Esophagus (tissue), 2 donors: ENCODE measurements at regions not wholly inside any gene's neighbourhood (a gene's known extent, or its start where the extent isn't known, plus 50 kb on each side); places are given as distances from the start of the nearest gene placed in this dataset.

ENCODE experiments used
- H3K27ac ChIP-seq, 2 donors: one replicate each; pipeline ENCODE4 v1.5.1; 2013; ENCODE audit warnings: low read depth in 2 of 2, mild to moderate bottlenecking in 2 of 2, inconsistent platforms in 1 of 2, low read length in 1 of 2, moderate library complexity in 1 of 2
- H3K27me3 ChIP-seq, 2 donors: one replicate each; pipeline ENCODE4 v1.6.1; 2013; ENCODE audit warnings: low read length in 2 of 2, control low read depth in 1 of 2, mild to moderate bottlenecking in 1 of 2; ENCODE audit not compliant: insufficient read depth in 2 of 2, control insufficient read depth in 1 of 2
- H3K36me3 ChIP-seq, 2 donors: one replicate each; pipeline ENCODE4 v1.6.1; 2013; ENCODE audit warnings: low read length in 1 of 2; ENCODE audit not compliant: control insufficient read depth in 2 of 2, insufficient read depth in 2 of 2
- H3K4me1 ChIP-seq, 2 donors: one replicate each; pipeline ENCODE4 v1.6.1; 2013; ENCODE audit warnings: low read length in 1 of 2; ENCODE audit not compliant: control insufficient read depth in 2 of 2, insufficient read depth in 2 of 2
- H3K4me3 ChIP-seq, 2 donors: one replicate each; pipeline ENCODE4 v1.5.1; 2013; ENCODE audit warnings: low read length in 2 of 2, mild to moderate bottlenecking in 2 of 2, low read depth in 1 of 2, moderate library complexity in 1 of 2
- H3K9me3 ChIP-seq, 2 donors: one replicate each; pipeline ENCODE4 v1.6.1; 2013; ENCODE audit warnings: mild to moderate bottlenecking in 2 of 2, low read depth in 1 of 2, low read length in 1 of 2, moderate library complexity in 1 of 2; ENCODE audit not compliant: control insufficient read depth in 2 of 2, insufficient read depth in 1 of 2
- WGBS, 2 donors: extraction: QIAGEN DNeasy Blood & Tissue Kit; methylation state at CpG; one replicate each; pipeline ENCODE4 v1.1.7; 2013; 5-methylcytosine and 5-hydroxymethylcytosine counted together
- donor health status: healthy with polysubstance abuse.
- donor health status: Bipolar disorder and iron deficiency.

DNA sequence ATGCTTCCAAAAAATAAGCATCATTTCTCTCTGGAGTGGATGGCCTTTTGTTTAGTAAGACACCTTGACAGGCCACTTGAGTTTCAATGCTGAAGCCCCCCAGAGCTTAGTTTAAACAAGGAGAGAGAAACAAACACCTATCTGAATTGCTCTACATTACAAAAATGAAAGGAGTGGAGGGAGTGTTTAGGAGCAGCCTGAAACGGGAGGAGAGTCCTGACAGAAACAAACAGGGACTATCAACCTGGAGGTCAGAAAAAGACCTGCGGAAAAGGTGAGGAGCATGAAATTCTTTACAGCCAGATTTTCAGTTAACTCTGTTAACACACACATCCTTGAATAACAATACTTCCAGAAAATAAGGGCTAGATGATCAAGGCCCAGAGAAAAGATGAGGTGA is 126.2 kb downstream of the NR4A2 start:
- H3K27ac ChIP-seq, result no peak overlapping the region
- no peaks in the 10 kb centered on the region for H3K9me3 ChIP-seq
- no peaks in the 10 kb centered on the region for H3K27me3 ChIP-seq
- 54 to 60% methylated on average over 2 of the region's 2 CpGs for WGBS, 2 donors
- no peak overlapping the region for H3K4me3 ChIP-seq
- H3K4me1 ChIP-seq, result no peaks in the 10 kb centered on the region
- H3K36me3 ChIP-seq, result no peaks in the 10 kb centered on the region

DNA sequence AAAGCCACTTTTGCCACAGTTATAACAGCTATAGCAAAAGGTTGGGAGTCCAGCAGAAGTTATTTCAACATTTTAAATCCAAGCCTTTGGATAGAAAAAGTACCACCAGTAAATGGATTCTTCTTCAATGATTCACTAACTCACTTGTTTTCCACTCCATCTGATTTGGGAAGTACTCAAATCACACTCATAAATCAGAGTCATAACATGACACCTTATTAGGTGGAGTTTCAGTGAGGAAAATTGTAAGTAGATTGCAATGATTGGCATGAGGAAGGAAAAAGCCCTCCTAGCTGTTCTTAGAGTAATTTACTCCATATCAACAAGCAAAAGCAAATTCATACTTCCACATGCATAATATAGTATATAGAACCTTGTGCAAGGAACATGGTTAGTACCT is 132.9 kb downstream of the NR4A2 start:
- Histone ChIP-seq H3K27ac (no peak overlapping the region), H3K9me3 (no peaks in the 10 kb centered on the region), H3K4me1 (no peaks in the 10 kb centered on the region), H3K4me3 (no peak overlapping the region), H3K36me3 (no peaks in the 10 kb centered on the region), H3K27me3 (no peaks in the 10 kb centered on the region)

DNA sequence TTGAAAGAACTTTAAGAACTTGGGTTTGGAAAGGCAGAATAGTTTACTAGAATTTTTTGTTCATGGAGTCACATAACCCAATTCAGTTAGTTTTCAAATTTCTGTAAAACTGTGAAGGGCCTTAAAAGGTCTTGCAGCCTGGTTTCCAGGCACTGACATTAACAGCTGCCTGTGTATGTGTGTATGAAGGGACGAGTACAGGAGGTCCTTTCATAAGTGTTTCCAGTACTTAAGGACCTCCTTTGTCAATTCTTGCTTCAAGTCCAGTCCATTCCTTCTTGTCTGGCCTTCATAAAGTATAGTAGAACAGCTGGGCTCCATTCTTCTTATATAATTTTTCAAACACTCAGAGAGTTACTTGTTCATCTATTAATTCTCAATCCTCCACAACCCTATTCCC is 136.5 kb downstream of the NR4A2 start:
- Histone ChIP-seq H3K4me1 (peaks cover 0 to 2% of the 10 kb centered on the region in 2 donors), H3K36me3 (no peaks in the 10 kb centered on the region), H3K27ac (no peak overlapping the region), H3K27me3 (no peaks in the 10 kb centered on the region), H3K4me3 (no peak overlapping the region), H3K9me3 (no peaks in the 10 kb centered on the region)
- 71 to 85% methylated on average over 1 of the region's 1 CpG for WGBS, 2 donors

DNA sequence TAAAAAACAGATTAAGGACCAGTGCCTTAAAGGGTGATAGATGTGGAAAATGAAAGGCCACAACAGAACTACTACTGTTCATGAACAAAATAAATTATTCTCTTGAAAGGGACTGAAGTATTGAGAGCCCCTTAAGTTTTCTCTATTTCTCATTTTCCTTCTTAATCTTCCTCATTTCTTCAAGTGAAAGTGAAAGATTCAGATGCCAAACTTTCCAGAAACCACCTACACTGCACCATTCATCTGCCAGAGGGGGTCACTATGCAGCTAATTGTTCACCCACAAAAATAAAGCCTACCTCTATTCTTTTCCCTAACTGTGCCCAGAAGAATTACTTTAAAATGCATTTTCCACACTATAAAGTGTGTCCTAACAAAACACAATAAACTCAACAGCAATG is 140.1 kb downstream of the NR4A2 start:
- Histone ChIP-seq H3K9me3 (no peaks in the 10 kb centered on the region), H3K4me1 (peaks cover 0 to 2% of the 10 kb centered on the region in 2 donors), H3K27ac (no peak overlapping the region), H3K27me3 (no peaks in the 10 kb centered on the region), H3K36me3 (no peaks in the 10 kb centered on the region), H3K4me3 (no peak overlapping the region)

DNA sequence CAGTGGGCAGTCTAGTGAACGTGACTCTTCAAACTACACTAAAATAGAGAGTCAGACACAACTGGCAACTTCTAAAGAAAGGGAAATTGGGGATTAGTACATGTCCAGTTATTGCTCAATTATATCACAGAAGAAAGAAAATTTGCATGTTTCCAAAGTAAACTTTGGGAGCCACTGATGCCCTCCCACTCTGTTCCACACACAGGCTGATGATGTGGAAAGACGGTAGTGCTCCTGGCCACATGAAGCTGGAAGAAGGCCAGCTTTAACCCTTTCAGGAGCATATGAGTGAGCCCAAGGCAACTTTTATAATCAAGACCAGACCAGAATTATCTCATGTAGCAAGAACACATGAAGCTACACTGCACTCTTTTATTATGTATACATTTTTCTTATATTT is 141.0 kb downstream of the NR4A2 start:
- H3K9me3 ChIP-seq, result no peaks in the 10 kb centered on the region
- H3K4me3 ChIP-seq, result no peak overlapping the region
- 12 to 19% methylated on average over 2 of the region's 2 CpGs for WGBS, 2 donors
- no peaks in the 10 kb centered on the region for H3K36me3 ChIP-seq
- H3K4me1 ChIP-seq, result peaks cover 0 to 2% of the 10 kb centered on the region in 2 donors
- no peaks in the 10 kb centered on the region for H3K27me3 ChIP-seq
- H3K27ac ChIP-seq, result no peak overlapping the region

DNA sequence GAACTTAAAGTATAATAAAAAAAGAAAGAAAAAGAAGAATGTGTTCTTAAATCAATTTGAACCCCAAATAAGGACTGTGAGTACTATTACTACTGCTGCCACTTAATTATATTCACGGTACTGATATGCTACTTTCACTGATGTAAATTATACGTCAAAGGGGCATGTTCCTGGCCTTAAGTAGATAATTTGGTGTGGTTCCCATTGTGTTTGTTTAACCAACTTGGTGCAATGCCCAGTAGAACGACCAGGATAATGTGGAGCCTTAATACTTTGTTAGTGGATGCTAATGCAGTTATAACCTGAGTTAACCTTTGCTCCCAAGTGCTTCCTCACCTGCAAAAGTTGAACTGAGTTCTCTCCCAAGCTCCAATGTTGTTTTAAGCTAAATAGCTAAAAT is 142.0 kb downstream of the NR4A2 start:
- Histone ChIP-seq H3K4me3 (no peak overlapping the region), H3K27ac (no peak overlapping the region), H3K27me3 (no peaks in the 10 kb centered on the region), H3K4me1 (peaks cover 0 to 2% of the 10 kb centered on the region in 2 donors), H3K9me3 (no peaks in the 10 kb centered on the region), H3K36me3 (no peaks in the 10 kb centered on the region)
- WGBS, 2 donors, result 44 to 54% methylated on average over 3 of the region's 3 CpGs

DNA sequence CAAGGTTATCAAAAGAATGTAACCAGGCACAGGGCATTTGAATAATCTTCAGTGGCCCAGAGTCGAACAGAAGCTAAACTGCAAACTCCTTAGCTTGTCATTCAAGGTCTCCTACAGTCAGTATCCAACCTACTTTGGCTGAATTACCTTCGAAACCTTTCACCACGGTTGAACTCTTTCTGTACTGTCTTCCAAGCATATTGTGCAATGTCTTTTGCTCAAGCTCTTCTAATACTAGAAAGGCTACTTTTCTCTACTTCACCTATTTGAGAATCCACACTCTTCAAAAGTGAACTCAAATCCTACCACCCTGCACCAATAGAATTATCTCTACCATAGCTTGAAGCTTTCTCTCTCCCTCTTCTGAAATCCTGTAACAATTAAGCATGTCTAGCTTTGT is 142.9 kb downstream of the NR4A2 start:
- no peak overlapping the region for H3K4me3 ChIP-seq
- H3K27me3 ChIP-seq, result no peaks in the 10 kb centered on the region
- no peaks in the 10 kb centered on the region for H3K36me3 ChIP-seq
- H3K9me3 ChIP-seq, result no peaks in the 10 kb centered on the region
- H3K27ac ChIP-seq, result peak overlapping the region in 1 of 2 donors; percentile 14
- WGBS, 2 donors, result 52 to 56% methylated on average over 3 of the region's 3 CpGs
- H3K4me1 ChIP-seq, result peaks cover 0 to 2% of the 10 kb centered on the region in 2 donors

DNA sequence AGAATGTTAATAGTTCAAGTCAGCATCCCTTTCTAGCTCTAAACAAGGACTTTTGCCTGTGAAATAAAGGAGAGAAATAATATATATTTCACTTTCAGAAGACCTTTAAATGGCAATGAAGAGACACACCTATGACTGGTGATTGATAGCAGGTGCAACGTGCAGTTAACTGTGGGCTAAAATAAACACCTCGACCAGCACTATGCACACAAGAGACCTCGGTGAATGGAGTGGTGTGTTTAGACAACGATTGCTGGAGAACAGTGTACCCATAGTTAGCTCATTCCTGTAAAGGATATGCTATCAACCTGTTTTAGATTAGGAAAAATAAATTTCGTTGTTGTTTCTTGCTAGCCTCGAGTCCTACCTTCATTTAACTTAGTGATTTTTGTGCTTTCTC is 143.4 kb downstream of the NR4A2 start:
- WGBS, 2 donors, result 48 to 62% methylated on average over 6 of the region's 6 CpGs
- H3K27ac ChIP-seq, result no peak overlapping the region
- no peaks in the 10 kb centered on the region for H3K27me3 ChIP-seq

DNA sequence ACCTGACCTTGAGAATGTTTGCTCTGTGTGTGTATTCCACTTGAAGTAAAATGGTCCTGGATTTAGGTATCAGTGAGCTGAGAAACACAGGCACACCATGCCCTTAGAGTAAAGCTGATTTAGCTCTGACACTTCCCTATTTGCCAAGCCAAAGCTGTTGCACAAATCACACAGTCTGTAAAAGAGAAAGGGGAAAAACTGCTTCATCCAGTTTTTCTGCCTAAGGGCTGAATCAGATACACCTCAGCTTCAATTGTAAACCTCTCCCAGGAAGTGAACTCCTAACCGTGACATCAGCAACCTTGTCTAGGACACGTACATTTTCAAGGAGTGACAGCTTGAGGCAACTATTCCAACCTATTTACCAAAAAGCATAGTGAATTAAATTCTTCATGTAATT is 150.4 kb downstream of the NR4A2 start:
- WGBS, 2 donors, result 27 to 39% methylated on average over 2 of the region's 2 CpGs
- no peaks in the 10 kb centered on the region for H3K4me1 ChIP-seq
- H3K36me3 ChIP-seq, result no peaks in the 10 kb centered on the region
- no peaks in the 10 kb centered on the region for H3K27me3 ChIP-seq
- H3K27ac ChIP-seq, result peak overlapping the region in 1 of 2 donors; percentile 97
- H3K9me3 ChIP-seq, result no peaks in the 10 kb centered on the region
- H3K4me3 ChIP-seq, result no peak overlapping the region

More for the DNA sequence above, 143.4 kb downstream of the NR4A2 start:
- Histone ChIP-seq H3K36me3 (no peaks in the 10 kb centered on the region), H3K4me1 (peaks cover 0 to 2% of the 10 kb centered on the region in 2 donors), H3K9me3 (no peaks in the 10 kb centered on the region), H3K4me3 (no peak overlapping the region)

DNA sequence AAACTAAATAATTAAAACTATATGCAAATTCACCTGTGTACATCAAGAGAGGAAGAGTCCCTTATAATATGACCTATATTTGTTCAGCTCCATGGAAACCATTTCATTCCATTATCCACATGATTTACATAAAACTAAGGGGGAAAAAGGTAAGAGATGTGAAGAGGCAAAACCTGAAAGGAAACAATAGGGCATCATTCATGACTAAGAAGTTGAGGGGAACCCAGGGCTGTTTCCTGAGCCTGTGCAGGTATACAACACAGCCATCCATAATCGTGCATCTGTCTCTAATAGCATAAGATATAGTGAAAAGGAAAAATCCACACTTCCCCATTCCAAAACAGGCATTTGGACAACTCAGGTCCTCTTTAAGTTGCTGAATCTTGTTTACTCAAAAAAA is 151.3 kb downstream of the NR4A2 start:
- WGBS, 2 donors, result 36 to 38% methylated on average over 1 of the region's 1 CpG
- H3K4me1 ChIP-seq, result no peaks in the 10 kb centered on the region
- H3K27ac ChIP-seq, result peak overlapping the region; percentile 72 to 97
- H3K36me3 ChIP-seq, result no peaks in the 10 kb centered on the region
- no peaks in the 10 kb centered on the region for H3K27me3 ChIP-seq
- H3K4me3 ChIP-seq, result no peak overlapping the region
- no peaks in the 10 kb centered on the region for H3K9me3 ChIP-seq
